ENCODE measurements at regions not wholly inside any gene's neighbourhood (a gene's known extent, or its start where the extent isn't known, plus 50 kb on each side); places are given as distances from the start of the nearest gene placed in this dataset.

DNA sequence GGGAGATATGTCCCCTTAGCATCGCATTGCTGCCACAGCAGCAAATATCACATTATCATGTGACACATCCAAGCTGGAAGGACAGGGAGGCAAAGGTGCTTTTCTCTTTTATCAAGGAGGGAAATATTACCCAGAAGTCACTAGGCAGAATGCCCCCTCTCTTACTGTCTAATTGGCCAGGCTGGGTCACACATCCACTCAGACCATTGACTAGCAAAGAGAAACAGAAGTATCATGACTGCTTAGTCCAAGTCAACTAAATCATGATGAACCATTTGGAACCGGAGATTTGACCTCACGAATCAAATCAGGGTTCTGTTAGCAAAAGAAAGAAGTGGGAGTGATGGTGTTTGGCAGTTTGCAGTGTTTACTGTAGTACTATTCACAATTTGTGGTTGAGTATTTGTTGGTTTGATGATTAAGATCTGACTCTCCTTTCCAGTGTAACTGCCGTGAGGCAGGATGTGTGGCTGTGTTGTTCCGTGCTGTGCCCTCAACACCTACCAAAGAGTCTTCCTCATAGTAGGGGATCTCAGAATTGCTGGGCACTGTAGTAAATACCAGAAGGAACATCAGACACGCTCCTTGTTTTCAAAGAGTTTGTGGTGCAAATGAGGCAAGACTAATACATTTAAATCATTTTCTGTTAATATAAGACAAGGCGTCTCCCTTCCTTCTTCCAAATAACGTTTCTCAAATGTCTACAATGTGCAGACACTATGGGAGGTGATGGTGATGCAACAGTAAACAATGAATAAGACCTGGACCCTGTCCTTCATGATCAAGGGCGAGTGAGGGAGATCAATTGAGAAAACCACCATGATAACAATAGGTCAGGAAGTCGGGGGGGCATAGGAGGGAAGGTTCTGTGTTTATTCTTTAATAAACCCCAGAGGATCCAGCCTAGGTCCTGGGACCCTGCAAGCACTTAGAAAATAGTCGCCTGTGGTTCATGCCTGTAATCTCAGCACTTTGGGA, 194.4 kb upstream of the CRY1 start:
- H3K36me3 ChIP-seq (ENCODE audit: insufficient read depth, low read length), result no peaks in the 10 kb centered on the region
- H3K4me3 ChIP-seq (ENCODE audit: insufficient read depth, low read length), result no peak overlapping the region
- DNase-seq (ENCODE audit: insufficient read length, low spot score, missing footprints), result no peak
- H4K20me1 ChIP-seq (ENCODE audit: insufficient read depth, low read length), result no peaks in the 10 kb centered on the region
- no peaks in the 10 kb centered on the region for H3K27me3 ChIP-seq (ENCODE audit: insufficient read depth, low read length)
- no peaks in the 10 kb centered on the region for H3K79me2 ChIP-seq (ENCODE audit: insufficient read depth, low read length)
- H3K4me2 ChIP-seq (ENCODE audit: insufficient read depth, low read length), result no peak overlapping the region
- H3K9me3 ChIP-seq (ENCODE audit: low read depth, low read length), result no peaks in the 10 kb centered on the region
- no peak overlapping the region for H2AFZ ChIP-seq (ENCODE audit: low read length)
- no peaks in the 10 kb centered on the region for H3K4me1 ChIP-seq (ENCODE audit: insufficient read depth, low read length)
- TF ChIP-seq, protein P1, sequence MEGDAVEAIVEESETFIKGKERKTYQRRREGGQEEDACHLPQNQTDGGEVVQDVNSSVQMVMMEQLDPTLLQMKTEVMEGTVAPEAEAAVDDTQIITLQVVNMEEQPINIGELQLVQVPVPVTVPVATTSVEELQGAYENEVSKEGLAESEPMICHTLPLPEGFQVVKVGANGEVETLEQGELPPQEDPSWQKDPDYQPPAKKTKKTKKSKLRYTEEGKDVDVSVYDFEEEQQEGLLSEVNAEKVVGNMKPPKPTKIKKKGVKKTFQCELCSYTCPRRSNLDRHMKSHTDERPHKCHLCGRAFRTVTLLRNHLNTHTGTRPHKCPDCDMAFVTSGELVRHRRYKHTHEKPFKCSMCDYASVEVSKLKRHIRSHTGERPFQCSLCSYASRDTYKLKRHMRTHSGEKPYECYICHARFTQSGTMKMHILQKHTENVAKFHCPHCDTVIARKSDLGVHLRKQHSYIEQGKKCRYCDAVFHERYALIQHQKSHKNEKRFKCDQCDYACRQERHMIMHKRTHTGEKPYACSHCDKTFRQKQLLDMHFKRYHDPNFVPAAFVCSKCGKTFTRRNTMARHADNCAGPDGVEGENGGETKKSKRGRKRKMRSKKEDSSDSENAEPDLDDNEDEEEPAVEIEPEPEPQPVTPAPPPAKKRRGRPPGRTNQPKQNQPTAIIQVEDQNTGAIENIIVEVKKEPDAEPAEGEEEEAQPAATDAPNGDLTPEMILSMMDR (IDR thresholded peaks at IDR 0.05; ENCODE audit: extremely low read depth, low read depth, low read length), result no peak
- H3K27ac ChIP-seq (ENCODE audit: low read depth, low read length), result no peak overlapping the region

- no peaks in the 10 kb centered on the region for H3K9me3 ChIP-seq (ENCODE audit: low read depth, low read length)
Measured at GRCh38 chr12:107288414-107289127, 195.2 kb upstream of the CRY1 start.

GRCh38 chr12:107291018-107291417, 197.7 kb upstream of the CRY1 start:
- no peak for DNase-seq (ENCODE audit: insufficient read length, low spot score, missing footprints)
- Histone ChIP-seq H3K4me3 (ENCODE audit: insufficient read depth, low read length) (no peak overlapping the region), H3K79me2 (ENCODE audit: insufficient read depth, low read length) (no peaks in the 10 kb centered on the region), H3K9me3 (ENCODE audit: low read depth, low read length) (no peaks in the 10 kb centered on the region), H3K4me1 (ENCODE audit: insufficient read depth, low read length) (no peaks in the 10 kb centered on the region), H4K20me1 (ENCODE audit: insufficient read depth, low read length) (no peaks in the 10 kb centered on the region), H3K27me3 (ENCODE audit: insufficient read depth, low read length) (no peaks in the 10 kb centered on the region), H3K4me2 (ENCODE audit: insufficient read depth, low read length) (no peak overlapping the region), H3K36me3 (ENCODE audit: insufficient read depth, low read length) (no peaks in the 10 kb centered on the region), H2AFZ (ENCODE audit: low read length) (no peak overlapping the region), H3K27ac (ENCODE audit: low read depth, low read length) (no peak overlapping the region)
- TF ChIP-seq, protein P1 (IDR thresholded peaks at IDR 0.05; ENCODE audit: extremely low read depth, low read depth, low read length), result no peak

More at GRCh38 chr12:107288414-107289127, 195.2 kb upstream of the CRY1 start:
- Histone ChIP-seq H3K4me1 (ENCODE audit: insufficient read depth, low read length) (no peaks in the 10 kb centered on the region), H3K4me2 (ENCODE audit: insufficient read depth, low read length) (no peak overlapping the region), H2AFZ (ENCODE audit: low read length) (no peak overlapping the region), H3K27ac (ENCODE audit: low read depth, low read length) (no peak overlapping the region), H3K36me3 (ENCODE audit: insufficient read depth, low read length) (no peaks in the 10 kb centered on the region), H3K79me2 (ENCODE audit: insufficient read depth, low read length) (no peaks in the 10 kb centered on the region), H4K20me1 (ENCODE audit: insufficient read depth, low read length) (no peaks in the 10 kb centered on the region), H3K27me3 (ENCODE audit: insufficient read depth, low read length) (no peaks in the 10 kb centered on the region), H3K4me3 (ENCODE audit: insufficient read depth, low read length) (no peak overlapping the region)
- no peak for DNase-seq (ENCODE audit: insufficient read length, low spot score, missing footprints)
- TF ChIP-seq, protein P1 (IDR thresholded peaks at IDR 0.05; ENCODE audit: extremely low read depth, low read depth, low read length), result no peak

DNA sequence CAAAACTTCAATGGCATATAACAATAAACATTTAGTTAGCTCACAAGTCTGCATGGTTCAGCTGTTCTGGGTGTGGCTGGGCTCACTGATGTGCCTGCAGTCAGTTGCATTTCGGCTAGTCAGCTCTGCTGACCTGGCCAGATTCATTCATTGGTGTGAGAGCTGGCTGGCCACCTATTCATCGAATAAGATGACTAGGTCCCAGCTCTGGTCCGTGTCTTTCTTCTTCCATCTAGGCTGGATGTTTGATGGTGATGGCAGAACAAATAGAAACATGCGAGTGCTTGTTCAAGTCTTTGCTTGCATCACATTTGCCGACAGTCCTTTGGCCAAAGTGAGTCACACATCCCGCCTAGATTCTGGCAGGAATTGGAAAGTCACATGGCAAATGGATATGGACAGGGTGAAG, 203.3 kb upstream of the CRY1 start:
- H3K36me3 ChIP-seq (ENCODE audit: insufficient read depth, low read length), result no peaks in the 10 kb centered on the region
- H3K79me2 ChIP-seq (ENCODE audit: insufficient read depth, low read length), result no peaks in the 10 kb centered on the region
- no peaks in the 10 kb centered on the region for H3K4me1 ChIP-seq (ENCODE audit: insufficient read depth, low read length)
- no peak overlapping the region for H2AFZ ChIP-seq (ENCODE audit: low read length)
- H3K4me2 ChIP-seq (ENCODE audit: insufficient read depth, low read length), result no peak overlapping the region
- TF ChIP-seq, protein P1 (IDR thresholded peaks at IDR 0.05; ENCODE audit: extremely low read depth, low read depth, low read length), result no peak
- no peak for DNase-seq (ENCODE audit: insufficient read length, low spot score, missing footprints)
- no peaks in the 10 kb centered on the region for H4K20me1 ChIP-seq (ENCODE audit: insufficient read depth, low read length)
- H3K9me3 ChIP-seq (ENCODE audit: low read depth, low read length), result no peaks in the 10 kb centered on the region
- no peak overlapping the region for H3K27ac ChIP-seq (ENCODE audit: low read depth, low read length)
- no peaks in the 10 kb centered on the region for H3K27me3 ChIP-seq (ENCODE audit: insufficient read depth, low read length)
- H3K4me3 ChIP-seq (ENCODE audit: insufficient read depth, low read length), result no peak overlapping the region
